H1 (cell line): ENCODE measurements at regions not wholly inside any gene's neighbourhood (a gene's known extent, or its start where the extent isn't known, plus 50 kb on each side); places are given as distances from the start of the nearest gene placed in this dataset.

Experiments used
- CHD1 ChIP-seq: IDR thresholded peaks from 2 replicates; pipeline ENCODE4 v1.6.1; 2012; ENCODE audit warnings: low read depth, low read length, improper control_type of control experiment
- KDM4A ChIP-seq: IDR thresholded peaks from one replicate; pipeline ENCODE4 v1.7.1; 2012; ENCODE audit warnings: low read depth, mild to moderate bottlenecking, moderate library complexity, low read length, inconsistent platforms; ENCODE audit not compliant: severe bottlenecking
- NANOG ChIP-seq: IDR thresholded peaks from 2 replicates; pipeline ENCODE4 v1.6.1; 2011; ENCODE audit warnings: low read length, low read depth, mild to moderate bottlenecking, inconsistent platforms; ENCODE audit not compliant: insufficient read depth, poor library complexity, severe bottlenecking
- SAP30 ChIP-seq: fragments of 300-600 bp; sonication (generic); IDR thresholded peaks from 2 replicates; pipeline ENCODE4 v1.7.1; 2012; ENCODE audit warnings: low read length, moderate library complexity, mild to moderate bottlenecking, inconsistent platforms; ENCODE audit not compliant: insufficient read depth, insufficient replicate concordance
- SUZ12 ChIP-seq: fragments of 200-600 bp; sonication (generic); IDR thresholded peaks from 2 replicates; pipeline ENCODE4 v1.6.1; 2012; ENCODE audit warnings: mild to moderate bottlenecking, inconsistent platforms, low read length, moderate library complexity, mixed read lengths
- TAF1 ChIP-seq: IDR thresholded peaks from 2 replicates; pipeline ENCODE4 v1.6.1; 2011; ENCODE audit warnings: mild to moderate bottlenecking, low read depth, low read length
- TF ChIP-seq, protein P1 (sequence below), 3 experiments: IDR thresholded peaks; 1 replicate in 2 of 3; 2 replicates in 1 of 3; pipeline versions ENCODE4 v1.5.1 to v1.6.1; 2011; ENCODE audit warnings: low read length in 3 of 3, mild to moderate bottlenecking in 3 of 3, inconsistent platforms in 2 of 3, low read depth in 1 of 3, moderate library complexity in 1 of 3; ENCODE audit not compliant: insufficient read depth in 1 of 3; ENCODE audit errors: control extremely low read depth in 1 of 3

DNA sequence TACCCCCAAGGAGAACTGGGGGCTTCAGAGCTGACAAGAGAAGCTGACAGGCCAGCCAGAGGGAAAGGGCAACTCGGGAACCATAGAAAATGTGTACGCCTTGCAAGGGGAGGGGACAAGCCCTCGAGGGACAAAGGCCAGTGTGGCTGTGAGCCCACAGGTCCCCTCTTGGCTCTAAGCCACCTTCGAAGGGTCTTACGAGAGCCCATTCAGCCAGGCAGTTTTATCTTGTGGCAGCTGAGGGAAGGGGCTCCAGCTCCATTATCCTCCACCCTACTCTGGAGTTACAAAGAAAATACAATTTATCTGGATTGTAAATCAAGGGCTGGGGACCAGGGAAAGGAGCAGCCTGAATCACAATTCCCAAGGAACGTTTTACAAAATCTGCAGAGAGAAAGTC, 159.5 kb upstream of the ZMIZ1 start (continued):
- TF ChIP-seq SUZ12 (no peak), CHD1 (no peak), KDM4A (no peak), SAP30 (no peak), NANOG (no peak), TAF1 (no peak)
- TF ChIP-seq, protein P1, sequence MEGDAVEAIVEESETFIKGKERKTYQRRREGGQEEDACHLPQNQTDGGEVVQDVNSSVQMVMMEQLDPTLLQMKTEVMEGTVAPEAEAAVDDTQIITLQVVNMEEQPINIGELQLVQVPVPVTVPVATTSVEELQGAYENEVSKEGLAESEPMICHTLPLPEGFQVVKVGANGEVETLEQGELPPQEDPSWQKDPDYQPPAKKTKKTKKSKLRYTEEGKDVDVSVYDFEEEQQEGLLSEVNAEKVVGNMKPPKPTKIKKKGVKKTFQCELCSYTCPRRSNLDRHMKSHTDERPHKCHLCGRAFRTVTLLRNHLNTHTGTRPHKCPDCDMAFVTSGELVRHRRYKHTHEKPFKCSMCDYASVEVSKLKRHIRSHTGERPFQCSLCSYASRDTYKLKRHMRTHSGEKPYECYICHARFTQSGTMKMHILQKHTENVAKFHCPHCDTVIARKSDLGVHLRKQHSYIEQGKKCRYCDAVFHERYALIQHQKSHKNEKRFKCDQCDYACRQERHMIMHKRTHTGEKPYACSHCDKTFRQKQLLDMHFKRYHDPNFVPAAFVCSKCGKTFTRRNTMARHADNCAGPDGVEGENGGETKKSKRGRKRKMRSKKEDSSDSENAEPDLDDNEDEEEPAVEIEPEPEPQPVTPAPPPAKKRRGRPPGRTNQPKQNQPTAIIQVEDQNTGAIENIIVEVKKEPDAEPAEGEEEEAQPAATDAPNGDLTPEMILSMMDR (IDR thresholded peaks at IDR 0.05; ENCODE audit: control extremely low read depth in 1 of 3, insufficient read depth in 1 of 3, low read depth in 1 of 3, low read length in 3 of 3) = no peak
